Glutamatergic neuron (in vitro differentiated cells): ENCODE measurements at regions not wholly inside any gene's neighbourhood (a gene's known extent, or its start where the extent isn't known, plus 50 kb on each side); places are given as distances from the start of the nearest gene placed in this dataset.

ENCODE experiments used
- DNase-seq: peaks from one replicate; pipeline ENCODE4 v3.0.0; 2022
- H3K27ac Mint-ChIP-seq: one replicate; pipeline ENCODE4 v1.8.0; 2020; ENCODE audit warnings: mild to moderate bottlenecking, mixed read lengths, inconsistent platforms; ENCODE audit not compliant: unreplicated experiment
- H3K27me3 Mint-ChIP-seq: one replicate; pipeline ENCODE4 v1.8.0; 2020; ENCODE audit warnings: mild to moderate bottlenecking, moderate library complexity, mixed read lengths, inconsistent platforms; ENCODE audit not compliant: unreplicated experiment
- H3K36me3 Mint-ChIP-seq: one replicate; pipeline ENCODE4 v1.8.0; 2020; ENCODE audit warnings: mild to moderate bottlenecking, mixed read lengths, inconsistent platforms; ENCODE audit not compliant: unreplicated experiment
- H3K4me1 Mint-ChIP-seq: one replicate; pipeline ENCODE4 v1.8.0; 2020; ENCODE audit warnings: mild to moderate bottlenecking, low read depth, mixed read lengths, inconsistent platforms; ENCODE audit not compliant: unreplicated experiment
- H3K4me3 Mint-ChIP-seq: one replicate; pipeline ENCODE4 v1.8.0; 2020; ENCODE audit warnings: mild to moderate bottlenecking, mixed read lengths, inconsistent platforms; ENCODE audit not compliant: unreplicated experiment
- H3K9me3 Mint-ChIP-seq: one replicate; pipeline ENCODE4 v1.8.0; 2020; ENCODE audit warnings: mild to moderate bottlenecking, moderate library complexity, mixed read lengths, inconsistent platforms; ENCODE audit not compliant: unreplicated experiment
- CTCF ChIP-seq: fragments of 200-600 bp; sonication (generic); IDR thresholded peaks from one replicate; pipeline ENCODE4 v1.5.0; 2021; ENCODE audit not compliant: partially characterized antibody, unreplicated experiment

GRCh38 chr4:132759199-132759780 is 389.8 kb upstream of the PCDH10 start:
- H3K36me3 Mint-ChIP-seq, result no peaks in the 10 kb centered on the region
- no peak for TF ChIP-seq CTCF
- DNase-seq, result no peak
- no peak overlapping the region for H3K4me3 Mint-ChIP-seq
- no peaks in the 10 kb centered on the region for H3K9me3 Mint-ChIP-seq
- H3K27me3 Mint-ChIP-seq, result no peaks in the 10 kb centered on the region
- no peak overlapping the region for H3K27ac Mint-ChIP-seq
- no peaks in the 10 kb centered on the region for H3K4me1 Mint-ChIP-seq

- no peak for DNase-seq
Observed at GRCh38 chr4:132763465-132763864, 385.6 kb upstream of the PCDH10 start.

GRCh38 chr4:132767901-132768300 is 381.2 kb upstream of the PCDH10 start:
- H3K4me3 Mint-ChIP-seq, result no peak overlapping the region
- H3K4me1 Mint-ChIP-seq, result no peaks in the 10 kb centered on the region
- H3K36me3 Mint-ChIP-seq, result no peaks in the 10 kb centered on the region
- H3K27ac Mint-ChIP-seq, result no peak overlapping the region
- no peaks in the 10 kb centered on the region for H3K9me3 Mint-ChIP-seq
- TF ChIP-seq CTCF, result no peak
- no peak for DNase-seq
- H3K27me3 Mint-ChIP-seq, result no peaks in the 10 kb centered on the region

More at GRCh38 chr4:132763465-132763864, 385.6 kb upstream of the PCDH10 start:
- H3K27ac Mint-ChIP-seq, result no peak overlapping the region
- H3K36me3 Mint-ChIP-seq, result no peaks in the 10 kb centered on the region
- H3K9me3 Mint-ChIP-seq, result no peaks in the 10 kb centered on the region
- TF ChIP-seq CTCF, result no peak
- no peak overlapping the region for H3K4me3 Mint-ChIP-seq
- no peaks in the 10 kb centered on the region for H3K27me3 Mint-ChIP-seq
- H3K4me1 Mint-ChIP-seq, result no peaks in the 10 kb centered on the region

GRCh38 chr4:132770776-132771175 is 378.3 kb upstream of the PCDH10 start:
- Mint-ChIP-seq H3K9me3 (no peaks in the 10 kb centered on the region), H3K4me3 (no peak overlapping the region), H3K27ac (no peak overlapping the region), H3K36me3 (no peaks in the 10 kb centered on the region), H3K4me1 (no peaks in the 10 kb centered on the region), H3K27me3 (no peaks in the 10 kb centered on the region)
- TF ChIP-seq CTCF, result no peak
- no peak for DNase-seq

- Mint-ChIP-seq H3K9me3 (no peaks in the 10 kb centered on the region), H3K27ac (no peak overlapping the region), H3K4me3 (no peak overlapping the region), H3K27me3 (no peaks in the 10 kb centered on the region), H3K4me1 (no peaks in the 10 kb centered on the region), H3K36me3 (no peaks in the 10 kb centered on the region)
- TF ChIP-seq CTCF, result no peak
- DNase-seq, result no peak
Observed at GRCh38 chr4:132792310-132792709, 356.8 kb upstream of the PCDH10 start.
